HEK293T (cell line): ENCODE measurements at regions not wholly inside any gene's neighbourhood (a gene's known extent, or its start where the extent isn't known, plus 50 kb on each side); places are given as distances from the start of the nearest gene placed in this dataset.

Experiments used
- ARNT ChIP-seq: fragments of 450-650 bp; IDR thresholded peaks from 2 replicates; pipeline ENCODE4 v1.6.1; 2017; ENCODE audit warnings: mild to moderate bottlenecking
- BHLHE40 ChIP-seq: fragments of 450-650 bp; IDR thresholded peaks from 2 replicates; pipeline ENCODE4 v1.6.1; 2016; ENCODE audit warnings: mild to moderate bottlenecking, moderate library complexity, borderline replicate concordance
- FOXA1 ChIP-seq: fragments of 450-650 bp; IDR thresholded peaks from 2 replicates; pipeline ENCODE4 v1.6.1; 2016; ENCODE audit warnings: mild to moderate bottlenecking
- FOXK2 ChIP-seq: fragments of 450-650 bp; IDR thresholded peaks from 2 replicates; pipeline ENCODE4 v1.6.1; 2016; ENCODE audit warnings: mild to moderate bottlenecking
- FOXM1 ChIP-seq: fragments of 450-650 bp; IDR thresholded peaks from 2 replicates; pipeline ENCODE4 v1.6.1; 2017; ENCODE audit warnings: mild to moderate bottlenecking, borderline replicate concordance
- NFRKB ChIP-seq: fragments of 450-650 bp; IDR thresholded peaks from 2 replicates; pipeline ENCODE4 v1.6.1; 2016; ENCODE audit warnings: mild to moderate bottlenecking, moderate library complexity
- SP1 ChIP-seq: fragments of 450-650 bp; IDR thresholded peaks from 2 replicates; pipeline ENCODE4 v1.6.1; 2017

DNA sequence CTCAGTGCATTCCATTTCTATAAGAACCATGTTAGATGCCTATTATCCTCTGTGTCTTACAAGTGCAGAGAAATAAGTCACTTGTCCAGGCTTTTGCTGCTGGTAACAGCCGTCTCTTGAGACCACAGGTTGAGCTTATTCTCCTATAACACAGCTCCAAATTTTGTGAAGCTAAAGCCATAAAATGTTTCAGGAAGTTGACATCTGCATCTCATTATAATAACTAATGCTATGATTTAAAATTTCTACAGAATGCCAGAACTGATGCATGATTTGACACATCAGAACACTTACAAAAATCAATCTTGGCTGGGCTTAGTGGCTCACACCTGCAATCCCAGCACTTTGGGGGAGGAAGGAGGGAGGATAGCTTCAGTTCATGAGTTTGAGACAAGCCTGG is 986.9 kb downstream of the TYW1 start:
- TF ChIP-seq BHLHE40 (no peak), NFRKB (no peak), FOXK2 (no peak), SP1 (no peak), FOXM1 (no peak), ARNT (no peak), FOXA1 (no peak)
